ENCODE measurements at regions not wholly inside any gene's neighbourhood (a gene's known extent, or its start where the extent isn't known, plus 50 kb on each side); places are given as distances from the start of the nearest gene placed in this dataset.
A peak's percentile ranks its signal among the peaks of the same experiment; 100 is the strongest.

DNA sequence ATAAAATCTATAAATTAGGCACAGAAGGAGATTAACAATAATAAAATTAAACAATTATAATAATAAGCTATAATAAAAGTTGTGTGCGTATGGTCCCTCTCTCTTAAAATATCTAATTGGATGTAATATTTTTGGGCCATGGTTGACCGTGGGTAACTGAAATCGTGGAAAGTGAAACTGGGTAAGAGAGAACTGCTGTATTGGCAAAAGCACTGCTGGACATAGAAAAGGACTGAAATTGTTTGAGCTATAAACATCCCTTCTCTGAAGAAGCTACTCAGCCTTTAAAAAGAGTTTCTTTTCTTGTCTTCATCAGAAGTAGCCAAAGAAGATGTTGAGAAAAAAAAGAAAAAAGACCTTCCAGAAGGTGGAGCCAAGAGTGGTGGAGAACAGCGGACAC lies 379.4 kb downstream of the ZNF521 start:
- Histone ChIP-seq H3K27ac (no peak overlapping the region), H3K36me3 (no peaks in the 10 kb centered on the region), H3K9me3 (no peaks in the 10 kb centered on the region), H3K4me3 (no peak overlapping the region), H3K4me1 (no peaks in the 10 kb centered on the region), H3K27me3 (no peaks in the 10 kb centered on the region)
- intact Hi-C loops (cut with DNase I; ENCODE audit: low total_unique reads), result no loop called here
- TF ChIP-seq POLR2A (IDR thresholded peaks at IDR 0.05), result no peak
- TF ChIP-seq CTCF (IDR thresholded peaks at IDR 0.05), result no peak
- no peak for DNase-seq

GRCh38 chr18:24974431-24974830 lies 377.5 kb downstream of the ZNF521 start:
- Histone ChIP-seq H3K27ac (peak overlapping the region in 1 of 2 donors; percentile 34), H3K36me3 (no peaks in the 10 kb centered on the region), H3K4me3 (no peak overlapping the region), H3K4me1 (no peaks in the 10 kb centered on the region), H3K27me3 (no peaks in the 10 kb centered on the region), H3K9me3 (no peaks in the 10 kb centered on the region)
- no peak for TF ChIP-seq CTCF (IDR thresholded peaks at IDR 0.05)
- TF ChIP-seq POLR2A (IDR thresholded peaks at IDR 0.05), result no peak
- DNase-seq, result peak in 1 of 2 donors; percentile 35
- intact Hi-C loops (cut with DNase I; ENCODE audit: low total_unique reads), result no loop called here

DNA sequence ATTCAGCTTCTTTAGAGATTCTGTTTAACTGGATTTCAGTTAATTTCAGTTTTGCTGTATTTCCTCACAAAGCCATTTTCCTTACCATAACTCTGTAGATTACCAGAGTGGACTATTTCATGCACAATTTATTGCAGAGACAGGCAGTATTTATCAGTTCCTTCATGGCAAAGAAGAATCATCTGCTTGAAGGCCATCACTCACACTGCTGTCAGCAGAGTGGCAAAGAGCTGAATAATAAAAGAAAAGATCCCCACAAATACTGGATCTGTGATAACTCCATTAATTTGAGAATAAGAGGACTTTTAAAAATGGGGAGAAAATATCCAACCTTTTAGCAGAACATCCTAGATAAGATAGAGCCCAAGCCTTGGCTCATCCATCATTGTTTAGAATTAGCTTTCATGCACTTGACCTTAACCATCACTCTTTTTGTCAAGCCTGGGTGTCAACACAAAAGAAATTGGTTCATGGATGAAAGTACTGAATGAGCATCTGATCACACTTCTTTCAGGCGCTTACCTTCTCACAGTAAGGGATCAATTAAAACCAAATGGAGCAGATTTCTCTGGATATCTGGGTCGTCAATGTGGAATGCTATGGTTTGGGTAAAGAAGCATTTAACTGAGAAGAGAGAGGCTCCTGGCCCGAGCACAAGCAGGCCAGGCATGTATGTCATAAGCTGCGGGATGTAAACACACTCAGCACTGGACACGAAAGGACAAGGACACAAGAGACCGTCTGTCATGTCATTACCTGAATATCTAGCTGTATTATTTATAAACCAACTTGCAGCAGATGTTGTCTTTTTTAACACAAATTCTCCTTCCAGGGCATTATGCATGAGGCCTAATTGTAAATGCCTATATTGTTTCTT lies 376.2 kb downstream of the ZNF521 start:
- Histone ChIP-seq H3K36me3 (no peaks in the 10 kb centered on the region), H3K27ac (no peak overlapping the region), H3K4me1 (no peaks in the 10 kb centered on the region), H3K9me3 (no peaks in the 10 kb centered on the region), H3K27me3 (no peaks in the 10 kb centered on the region), H3K4me3 (no peak overlapping the region)
- TF ChIP-seq POLR2A (IDR thresholded peaks at IDR 0.05), result no peak
- TF ChIP-seq CTCF (IDR thresholded peaks at IDR 0.05), result no peak
- intact Hi-C loops (cut with DNase I; ENCODE audit: low total_unique reads), result no loop called here
- no peak for DNase-seq

DNA sequence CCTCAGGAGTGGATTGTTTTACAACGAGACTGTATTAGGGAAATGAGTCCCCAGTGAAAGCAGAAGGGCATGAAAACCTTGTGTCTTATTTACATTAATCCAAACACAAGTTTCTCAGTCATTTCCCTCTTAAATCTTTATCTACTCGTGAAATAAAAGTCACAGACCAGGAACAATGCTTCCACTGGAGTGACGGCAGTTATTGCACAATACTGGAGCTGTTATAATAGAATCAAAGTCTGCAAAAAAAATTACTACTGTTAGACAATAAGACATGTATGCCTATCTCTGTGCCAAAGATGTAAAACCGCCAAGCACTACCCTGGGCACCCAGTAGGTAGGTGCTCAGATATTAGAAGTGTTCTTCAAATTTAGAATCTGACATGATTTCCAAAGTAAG lies 375.5 kb downstream of the ZNF521 start:
- Histone ChIP-seq H3K4me3 (no peak overlapping the region), H3K4me1 (no peaks in the 10 kb centered on the region), H3K36me3 (no peaks in the 10 kb centered on the region), H3K9me3 (no peaks in the 10 kb centered on the region), H3K27me3 (no peaks in the 10 kb centered on the region), H3K27ac (peak overlapping the region in 1 of 2 donors; percentile 17)
- intact Hi-C loops (cut with DNase I; ENCODE audit: low total_unique reads), result no loop called here
- DNase-seq, result no peak
- TF ChIP-seq CTCF (IDR thresholded peaks at IDR 0.05) (no peak), POLR2A (IDR thresholded peaks at IDR 0.05) (no peak)

DNA sequence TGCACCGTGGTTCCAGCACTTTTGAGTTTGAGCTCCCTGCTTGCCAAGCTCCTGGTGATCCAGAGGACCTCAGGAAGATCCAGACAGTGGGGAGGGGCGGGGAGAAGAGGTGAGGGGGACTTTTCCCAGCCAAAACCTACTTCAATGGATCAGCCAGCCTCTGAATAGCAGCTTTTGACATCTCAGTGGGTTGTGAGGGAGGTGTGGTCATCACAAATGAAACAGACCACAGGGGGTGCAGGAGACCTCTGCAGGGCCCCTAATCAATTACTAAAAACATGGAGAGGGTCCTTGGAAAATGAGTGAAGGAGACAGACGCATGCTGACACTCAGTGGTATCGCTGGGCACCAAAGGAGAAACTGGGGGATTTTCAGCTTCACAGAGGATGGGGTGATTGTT lies 372.7 kb downstream of the ZNF521 start:
- no peaks in the 10 kb centered on the region for H3K27me3 ChIP-seq
- H3K36me3 ChIP-seq, result no peaks in the 10 kb centered on the region
- TF ChIP-seq POLR2A (IDR thresholded peaks at IDR 0.05), result no peak
- no peak for TF ChIP-seq CTCF (IDR thresholded peaks at IDR 0.05)
- no peaks in the 10 kb centered on the region for H3K4me1 ChIP-seq
- no peak overlapping the region for H3K27ac ChIP-seq
- no peaks in the 10 kb centered on the region for H3K9me3 ChIP-seq
- intact Hi-C loops (cut with DNase I; ENCODE audit: low total_unique reads), result no loop called here
- no peak for DNase-seq
- H3K4me3 ChIP-seq, result no peak overlapping the region

Measured in uterus (tissue), 3 donors.